ENCODE measurements at regions not wholly inside any gene's neighbourhood (a gene's known extent, or its start where the extent isn't known, plus 50 kb on each side); places are given as distances from the start of the nearest gene placed in this dataset.

GRCh38 chr3:43215663-43216275 lies 70.6 kb upstream of the SNRK start:
- TF ChIP-seq PATZ1 (CRISPR knock-in tag; IDR thresholded peaks at IDR 0.05; ENCODE audit: borderline replicate concordance) (no peak), ZFP30 (CRISPR knock-in tag; IDR thresholded peaks at IDR 0.05) (no peak), ZNF8 (CRISPR knock-in tag; IDR thresholded peaks at IDR 0.05) (no peak), ESRRG (CRISPR knock-in tag; IDR thresholded peaks at IDR 0.05) (no peak), BACH2 (CRISPR knock-in tag; IDR thresholded peaks at IDR 0.05; ENCODE audit: borderline replicate concordance) (no peak), CREB5 (CRISPR knock-in tag; IDR thresholded peaks at IDR 0.05; ENCODE audit: low read depth) (no peak)
